HG03097 (cell line): ENCODE measurements at regions not wholly inside any gene's neighbourhood (a gene's known extent, or its start where the extent isn't known, plus 50 kb on each side); places are given as distances from the start of the nearest gene placed in this dataset.
"Not testable (repeated sequence)": the region's sequence is repeated elsewhere in the genome, so short reads cannot be mapped to it uniquely, and the experiment has no call there.

Source experiments
- ATAC-seq: cut with Tn5 transposase; IDR thresholded peaks from one replicate; pipeline ENCODE4 v1.9.1; 2021; ENCODE audit not compliant: unreplicated experiment, low FRiP score

- ATAC-seq, result no peak
Measured at GRCh38 chr2:125576558-125576957, 1079.4 kb upstream of the GYPC start.

- ATAC-seq, result no peak
Measured at GRCh38 chr2:125581557-125581956, 1074.4 kb upstream of the GYPC start.

- no peak for ATAC-seq
Measured at GRCh38 chr2:125582516-125582915, 1073.4 kb upstream of the GYPC start.

GRCh38 chr2:125584732-125585131 lies 1071.2 kb upstream of the GYPC start:
- no peak for ATAC-seq

- no peak for ATAC-seq
Measured at GRCh38 chr2:125588780-125589179, 1067.2 kb upstream of the GYPC start.

- ATAC-seq, result no peak
Measured at GRCh38 chr2:125591954-125592353, 1064.0 kb upstream of the GYPC start.

- ATAC-seq, result no peak
Measured at GRCh38 chr2:125593036-125593435, 1062.9 kb upstream of the GYPC start.

GRCh38 chr2:125596612-125597011 lies 1059.3 kb upstream of the GYPC start:
- ATAC-seq, result no peak

- no peak for ATAC-seq
Measured at GRCh38 chr2:125615438-125615837, 1040.5 kb upstream of the GYPC start.

- ATAC-seq, result no peak
Measured at GRCh38 chr2:125630377-125630776, 1025.6 kb upstream of the GYPC start.

- no peak for ATAC-seq
Measured at GRCh38 chr2:125634662-125635061, 1021.3 kb upstream of the GYPC start.

- ATAC-seq, result no peak
Measured at GRCh38 chr2:125638345-125638744, 1017.6 kb upstream of the GYPC start.

GRCh38 chr2:125642032-125642431 lies 1013.9 kb upstream of the GYPC start:
- no peak for ATAC-seq

- ATAC-seq, result no peak
Measured at GRCh38 chr2:125643128-125643527, 1012.8 kb upstream of the GYPC start.

- ATAC-seq, result no peak
Measured at GRCh38 chr2:125643585-125643984, 1012.4 kb upstream of the GYPC start.

- no peak for ATAC-seq
Measured at GRCh38 chr2:125644257-125644656, 1011.7 kb upstream of the GYPC start.

GRCh38 chr2:125652280-125652679 lies 1003.7 kb upstream of the GYPC start:
- ATAC-seq, result no peak

GRCh38 chr2:125654226-125654625 lies 1001.7 kb upstream of the GYPC start:
- ATAC-seq, result no peak

- no peak for ATAC-seq
Measured at GRCh38 chr2:125656190-125656589, 999.8 kb upstream of the GYPC start.

GRCh38 chr2:125658583-125658982 lies 997.4 kb upstream of the GYPC start:
- no peak for ATAC-seq

GRCh38 chr2:125660369-125660768 lies 995.6 kb upstream of the GYPC start:
- not testable (repeated sequence) for ATAC-seq

GRCh38 chr2:125667630-125668029 lies 988.3 kb upstream of the GYPC start:
- no peak for ATAC-seq

GRCh38 chr2:125679903-125680302 lies 976.1 kb upstream of the GYPC start:
- no peak for ATAC-seq
